DOHH2 (cell line): ENCODE measurements at regions not wholly inside any gene's neighbourhood (a gene's known extent, or its start where the extent isn't known, plus 50 kb on each side); places are given as distances from the start of the nearest gene placed in this dataset.

Experiments used
- H3F3A ChIP-seq: fragments of 200-600 bp; sonication (generic), shearing (Covaris generic); 2 replicates; pipeline ENCODE4 v1.6.0; 2016; ENCODE audit warnings: antibody characterized with exemption, mild to moderate bottlenecking; ENCODE audit not compliant: control insufficient read depth, insufficient read depth
- H3K27ac ChIP-seq: fragments of 200-600 bp; sonication (generic); 2 replicates; pipeline ENCODE4 v1.5.1; 2014; ENCODE audit warnings: low read depth, mild to moderate bottlenecking, low read length, moderate library complexity
- H3K27me3 ChIP-seq: fragments of 200-600 bp; sonication (generic); 2 replicates; pipeline ENCODE4 v1.6.1; 2014; ENCODE audit warnings: mild to moderate bottlenecking, low read length, mixed read lengths; ENCODE audit not compliant: control insufficient read depth
- H3K36me3 ChIP-seq: fragments of 200-600 bp; sonication (generic); 2 replicates; pipeline ENCODE4 v1.6.1; 2014; ENCODE audit warnings: mild to moderate bottlenecking, low read length, moderate library complexity, mixed read lengths; ENCODE audit not compliant: control insufficient read depth
- H3K4me1 ChIP-seq: fragments of 200-600 bp; sonication (generic); 2 replicates; pipeline ENCODE4 v1.6.1; 2014; ENCODE audit warnings: mild to moderate bottlenecking, low read length, mixed read lengths; ENCODE audit not compliant: control insufficient read depth
- H3K4me2 ChIP-seq: fragments of 200-600 bp; sonication (generic); 2 replicates; pipeline ENCODE4 v1.6.0; 2014; ENCODE audit warnings: mild to moderate bottlenecking, low read length, moderate library complexity
- H3K4me3 ChIP-seq: fragments of 200-600 bp; sonication (generic); 2 replicates; pipeline ENCODE4 v1.5.1; 2014; ENCODE audit warnings: mild to moderate bottlenecking, low read length, mixed read lengths
- H3K79me2 ChIP-seq: fragments of 200-600 bp; sonication (generic); 2 replicates; pipeline ENCODE4 v1.6.1; 2014; ENCODE audit warnings: mild to moderate bottlenecking, low read length, mixed read lengths; ENCODE audit not compliant: control insufficient read depth
- H3K9me2 ChIP-seq: fragments of 200-600 bp; sonication (generic); replicated peaks from 2 replicates; pipeline ENCODE4 v1.6.1; 2014; ENCODE audit warnings: mild to moderate bottlenecking, low read length, mixed read lengths; ENCODE audit not compliant: control insufficient read depth
- H3K9me3 ChIP-seq: fragments of 200-600 bp; sonication (generic); 2 replicates; pipeline ENCODE4 v1.6.1; 2014; ENCODE audit warnings: antibody characterized with exemption, low read length, mixed read lengths; ENCODE audit not compliant: control insufficient read depth, insufficient read depth
- H4K20me1 ChIP-seq: fragments of 200-600 bp; sonication (generic); 2 replicates; pipeline ENCODE4 v1.6.0; 2014; ENCODE audit warnings: low read depth, mild to moderate bottlenecking, antibody characterized with exemption, low read length, moderate library complexity; ENCODE audit not compliant: control insufficient read depth, insufficient read depth
- EZH2phosphoT487 ChIP-seq: fragments of 200-600 bp; sonication (generic); IDR thresholded peaks from 2 replicates; pipeline ENCODE4 v1.6.1; 2017; ENCODE audit warnings: borderline replicate concordance, mild to moderate bottlenecking, antibody characterized with exemption, low read length, moderate library complexity, mixed read lengths
- TF ChIP-seq, protein P1 (sequence below): fragments of 200-600 bp; sonication (generic); IDR thresholded peaks from one replicate; pipeline ENCODE4 v1.5.1; 2014; ENCODE audit warnings: antibody characterized with exemption, mild to moderate bottlenecking, low read depth, low read length; ENCODE audit not compliant: poor library complexity, severe bottlenecking

DNA sequence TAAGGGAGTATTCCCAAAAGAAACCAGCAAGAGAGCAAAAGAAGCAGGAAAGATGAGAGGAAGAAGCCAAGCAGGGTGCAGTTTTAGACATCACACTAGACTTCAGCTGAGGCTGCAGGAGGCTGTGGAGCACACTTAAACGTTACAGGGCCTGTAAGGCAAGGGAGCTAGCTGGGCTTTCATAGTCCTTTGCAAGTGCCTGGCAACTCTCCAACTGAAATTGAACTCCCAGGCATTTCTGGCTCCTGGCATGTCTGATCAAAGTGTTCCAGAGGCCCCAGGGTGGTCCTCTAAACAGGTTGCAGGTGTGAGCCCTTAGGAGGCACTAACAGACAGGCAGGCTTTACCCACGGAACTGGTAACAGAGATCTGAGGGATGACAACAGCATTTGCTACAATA lies 750.2 kb downstream of the XPNPEP1 start:
- H3K79me2 ChIP-seq = no peaks in the 10 kb centered on the region
- H3K27me3 ChIP-seq = no peaks in the 10 kb centered on the region
- TF ChIP-seq EZH2phosphoT487 = no peak
- TF ChIP-seq, protein P1, sequence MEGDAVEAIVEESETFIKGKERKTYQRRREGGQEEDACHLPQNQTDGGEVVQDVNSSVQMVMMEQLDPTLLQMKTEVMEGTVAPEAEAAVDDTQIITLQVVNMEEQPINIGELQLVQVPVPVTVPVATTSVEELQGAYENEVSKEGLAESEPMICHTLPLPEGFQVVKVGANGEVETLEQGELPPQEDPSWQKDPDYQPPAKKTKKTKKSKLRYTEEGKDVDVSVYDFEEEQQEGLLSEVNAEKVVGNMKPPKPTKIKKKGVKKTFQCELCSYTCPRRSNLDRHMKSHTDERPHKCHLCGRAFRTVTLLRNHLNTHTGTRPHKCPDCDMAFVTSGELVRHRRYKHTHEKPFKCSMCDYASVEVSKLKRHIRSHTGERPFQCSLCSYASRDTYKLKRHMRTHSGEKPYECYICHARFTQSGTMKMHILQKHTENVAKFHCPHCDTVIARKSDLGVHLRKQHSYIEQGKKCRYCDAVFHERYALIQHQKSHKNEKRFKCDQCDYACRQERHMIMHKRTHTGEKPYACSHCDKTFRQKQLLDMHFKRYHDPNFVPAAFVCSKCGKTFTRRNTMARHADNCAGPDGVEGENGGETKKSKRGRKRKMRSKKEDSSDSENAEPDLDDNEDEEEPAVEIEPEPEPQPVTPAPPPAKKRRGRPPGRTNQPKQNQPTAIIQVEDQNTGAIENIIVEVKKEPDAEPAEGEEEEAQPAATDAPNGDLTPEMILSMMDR = no peak
- H3K9me3 ChIP-seq = no peaks in the 10 kb centered on the region
- H3K9me2 ChIP-seq = no peaks in the 10 kb centered on the region
- no peaks in the 10 kb centered on the region for H3F3A ChIP-seq
- no peaks in the 10 kb centered on the region for H4K20me1 ChIP-seq
- H3K4me3 ChIP-seq = no peak overlapping the region
- H3K27ac ChIP-seq = no peak overlapping the region
- H3K4me1 ChIP-seq = no peaks in the 10 kb centered on the region
- H3K36me3 ChIP-seq = no peaks in the 10 kb centered on the region
- no peak overlapping the region for H3K4me2 ChIP-seq

DNA sequence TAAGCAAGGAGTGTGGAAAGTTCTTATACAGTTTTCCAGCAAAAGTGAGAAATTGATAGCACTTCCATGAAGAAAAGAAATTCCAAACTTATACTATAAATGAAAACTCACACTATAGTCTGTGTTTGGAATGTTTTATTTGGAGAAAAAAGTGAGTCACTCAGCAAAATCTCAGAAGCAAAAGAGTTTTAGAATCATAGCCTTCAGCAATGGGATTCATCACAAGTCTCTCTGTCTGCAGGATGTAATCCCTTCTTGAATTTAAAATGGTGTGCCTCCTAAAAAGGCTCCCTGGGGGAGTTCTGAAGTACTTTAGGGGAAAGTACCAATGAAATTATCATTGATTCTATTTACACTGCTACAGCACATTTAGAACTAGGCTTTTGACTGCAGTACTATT lies 756.4 kb downstream of the XPNPEP1 start:
- Histone ChIP-seq H3K9me2 (no peaks in the 10 kb centered on the region), H4K20me1 (no peaks in the 10 kb centered on the region), H3K36me3 (no peaks in the 10 kb centered on the region), H3K4me1 (no peaks in the 10 kb centered on the region), H3K4me3 (no peak overlapping the region), H3K27ac (no peak overlapping the region), H3F3A (no peaks in the 10 kb centered on the region), H3K79me2 (no peaks in the 10 kb centered on the region), H3K4me2 (no peak overlapping the region), H3K9me3 (no peaks in the 10 kb centered on the region), H3K27me3 (no peaks in the 10 kb centered on the region)
- TF ChIP-seq, protein P1 = no peak
- TF ChIP-seq EZH2phosphoT487 = no peak

DNA sequence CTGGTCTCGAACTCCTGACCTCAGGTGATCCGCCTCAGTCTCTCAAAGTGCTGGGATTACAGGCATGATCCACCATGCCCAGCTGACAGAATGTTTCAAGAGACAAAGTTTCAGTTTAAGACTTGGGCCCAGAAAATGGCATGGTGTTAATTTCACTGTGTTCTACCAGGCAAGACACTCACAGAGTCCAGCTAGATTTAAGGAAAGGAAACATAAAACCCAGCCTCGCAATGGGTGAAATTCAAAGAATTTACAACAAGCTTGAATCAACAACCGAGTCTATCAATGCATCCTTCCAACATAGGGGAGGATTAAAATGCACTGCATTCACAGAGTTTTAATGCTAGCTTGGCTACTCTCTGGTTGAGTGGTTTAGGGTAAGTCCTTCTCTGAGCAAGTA lies 764.0 kb downstream of the XPNPEP1 start:
- no peaks in the 10 kb centered on the region for H3K79me2 ChIP-seq
- no peaks in the 10 kb centered on the region for H3K4me1 ChIP-seq
- no peak overlapping the region for H3K27ac ChIP-seq
- no peak overlapping the region for H3K4me2 ChIP-seq
- no peaks in the 10 kb centered on the region for H3F3A ChIP-seq
- TF ChIP-seq, protein P1 = no peak
- TF ChIP-seq EZH2phosphoT487 = no peak
- no peaks in the 10 kb centered on the region for H3K27me3 ChIP-seq
- H3K36me3 ChIP-seq = no peaks in the 10 kb centered on the region
- H3K9me3 ChIP-seq = no peaks in the 10 kb centered on the region
- no peak overlapping the region for H3K4me3 ChIP-seq
- no peaks in the 10 kb centered on the region for H3K9me2 ChIP-seq
- H4K20me1 ChIP-seq = no peaks in the 10 kb centered on the region

DNA sequence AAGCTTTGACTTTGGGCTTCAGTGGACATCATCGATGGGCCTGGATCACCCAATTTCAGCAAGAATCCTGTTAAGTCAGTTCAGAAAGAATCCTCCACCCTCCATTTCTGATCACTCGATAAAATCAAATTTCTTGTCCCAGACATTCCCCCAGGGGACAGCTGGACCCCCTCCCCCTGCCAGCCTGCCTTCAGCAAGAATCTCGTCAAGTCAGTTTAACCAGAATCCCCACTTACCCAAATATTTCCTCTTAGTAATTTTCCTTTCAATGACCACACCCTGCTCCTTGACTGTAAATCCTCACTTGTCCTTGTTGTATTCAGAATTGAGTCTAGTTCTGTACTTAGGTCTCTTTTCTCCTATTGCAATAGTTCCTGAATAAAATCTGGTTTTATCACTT lies 766.9 kb downstream of the XPNPEP1 start:
- H3K79me2 ChIP-seq = no peaks in the 10 kb centered on the region
- no peaks in the 10 kb centered on the region for H3K9me3 ChIP-seq
- no peaks in the 10 kb centered on the region for H3F3A ChIP-seq
- H3K4me3 ChIP-seq = no peak overlapping the region
- TF ChIP-seq, protein P1 = no peak
- TF ChIP-seq EZH2phosphoT487 = no peak
- no peaks in the 10 kb centered on the region for H3K4me1 ChIP-seq
- H3K27me3 ChIP-seq = no peaks in the 10 kb centered on the region
- H3K27ac ChIP-seq = no peak overlapping the region
- H3K36me3 ChIP-seq = no peaks in the 10 kb centered on the region
- no peaks in the 10 kb centered on the region for H4K20me1 ChIP-seq
- no peak overlapping the region for H3K4me2 ChIP-seq
- no peaks in the 10 kb centered on the region for H3K9me2 ChIP-seq
